HepG2 (cell line): ENCODE measurements at regions not wholly inside any gene's neighbourhood (a gene's known extent, or its start where the extent isn't known, plus 50 kb on each side); places are given as distances from the start of the nearest gene placed in this dataset.
"Not testable (repeated sequence)": the region's sequence is repeated elsewhere in the genome, so short reads cannot be mapped to it uniquely, and the experiment has no call there.

Experiments used
- CBX5 ChIP-seq: sonication (generic); formaldehyde crosslinking; IDR thresholded peaks from 2 replicates; pipeline ENCODE4 v1.4.0; 2020; ENCODE audit warnings: missing genetic modification reagents, borderline replicate concordance
- NFIC ChIP-seq: IDR thresholded peaks from 2 replicates; pipeline ENCODE4 v1.6.1; 2012; ENCODE audit warnings: mild to moderate bottlenecking, low read length, inconsistent platforms
- TF ChIP-seq, protein P1 (sequence below): sonication (generic); formaldehyde crosslinking; IDR thresholded peaks from 2 replicates; pipeline ENCODE4 v1.5.0; 2020; ENCODE audit warnings: mild to moderate bottlenecking, missing genetic modification reagents, moderate library complexity

- TF ChIP-seq CBX5, NFIC: not testable (repeated sequence)
- TF ChIP-seq, protein P1, sequence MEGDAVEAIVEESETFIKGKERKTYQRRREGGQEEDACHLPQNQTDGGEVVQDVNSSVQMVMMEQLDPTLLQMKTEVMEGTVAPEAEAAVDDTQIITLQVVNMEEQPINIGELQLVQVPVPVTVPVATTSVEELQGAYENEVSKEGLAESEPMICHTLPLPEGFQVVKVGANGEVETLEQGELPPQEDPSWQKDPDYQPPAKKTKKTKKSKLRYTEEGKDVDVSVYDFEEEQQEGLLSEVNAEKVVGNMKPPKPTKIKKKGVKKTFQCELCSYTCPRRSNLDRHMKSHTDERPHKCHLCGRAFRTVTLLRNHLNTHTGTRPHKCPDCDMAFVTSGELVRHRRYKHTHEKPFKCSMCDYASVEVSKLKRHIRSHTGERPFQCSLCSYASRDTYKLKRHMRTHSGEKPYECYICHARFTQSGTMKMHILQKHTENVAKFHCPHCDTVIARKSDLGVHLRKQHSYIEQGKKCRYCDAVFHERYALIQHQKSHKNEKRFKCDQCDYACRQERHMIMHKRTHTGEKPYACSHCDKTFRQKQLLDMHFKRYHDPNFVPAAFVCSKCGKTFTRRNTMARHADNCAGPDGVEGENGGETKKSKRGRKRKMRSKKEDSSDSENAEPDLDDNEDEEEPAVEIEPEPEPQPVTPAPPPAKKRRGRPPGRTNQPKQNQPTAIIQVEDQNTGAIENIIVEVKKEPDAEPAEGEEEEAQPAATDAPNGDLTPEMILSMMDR (CRISPR knock-in tag): not testable (repeated sequence)
These were observed 612.1 kb upstream of the ADGRB3 start for GRCh38 chr6:68022968-68023367.
